CD4-positive, alpha-beta T cell treated with Interleukin-6 for 4 hours (primary cell): ENCODE measurements at regions not wholly inside any gene's neighbourhood (a gene's known extent, or its start where the extent isn't known, plus 50 kb on each side); places are given as distances from the start of the nearest gene placed in this dataset.

Experiments
- DNase-seq: peaks from one replicate; pipeline ENCODE4 v3.0.0-alpha.2; 2020; ENCODE audit warnings: mixed read lengths

DNA sequence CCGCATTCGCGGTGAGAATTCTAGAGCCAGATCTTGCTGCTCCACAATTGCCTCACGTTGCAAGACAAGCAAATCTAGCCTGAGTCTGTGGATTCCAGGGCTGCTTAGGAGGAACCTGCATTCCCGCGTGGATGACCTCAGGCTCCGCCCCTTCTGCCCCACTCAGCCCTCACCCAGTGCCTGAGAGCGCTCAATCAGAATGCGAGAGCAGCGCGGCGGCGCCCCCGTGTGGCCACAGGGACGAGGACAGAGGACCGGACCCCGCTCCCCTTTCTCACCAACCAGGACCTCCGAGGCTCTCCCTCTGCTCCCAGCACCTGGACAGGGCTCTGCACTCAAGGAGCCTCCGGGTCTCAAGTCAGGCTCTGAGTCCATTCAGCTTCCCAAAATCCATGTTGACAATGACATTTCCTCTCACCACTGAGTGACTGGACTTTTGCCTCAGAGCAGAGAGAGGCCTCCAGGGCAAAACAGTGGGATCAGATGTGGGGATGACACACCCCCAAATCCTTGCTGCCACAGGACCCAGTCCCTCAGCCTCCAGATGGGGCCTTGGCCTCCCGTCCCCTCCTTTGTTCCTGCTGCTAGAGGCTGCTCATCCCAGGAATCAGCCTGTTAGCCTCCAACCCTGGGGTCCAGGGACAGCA lies 52.0 kb downstream of the RPP21 start:
- peak; percentile 91 for DNase-seq

DNA sequence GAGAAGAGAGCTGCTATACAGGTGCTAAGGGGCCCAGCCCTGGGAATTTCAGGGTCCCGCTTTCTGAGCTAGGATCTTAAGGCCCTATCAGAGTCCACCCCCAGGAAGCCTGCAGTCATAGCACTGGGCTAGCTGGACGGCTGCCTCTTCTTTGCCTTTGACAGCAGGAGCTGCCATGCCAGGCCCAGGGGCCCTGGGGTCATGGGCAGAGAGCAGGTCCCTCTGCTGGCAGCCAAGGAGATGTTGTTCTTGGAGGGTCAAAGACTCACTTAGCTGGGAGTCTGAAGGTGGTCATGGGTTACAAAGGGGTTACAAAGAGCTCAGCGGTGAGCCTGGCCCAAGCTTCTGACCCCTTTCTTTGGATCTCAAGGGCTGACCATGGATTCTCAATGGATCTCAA lies 52.7 kb downstream of the RPP21 start:
- no peak for DNase-seq

DNA sequence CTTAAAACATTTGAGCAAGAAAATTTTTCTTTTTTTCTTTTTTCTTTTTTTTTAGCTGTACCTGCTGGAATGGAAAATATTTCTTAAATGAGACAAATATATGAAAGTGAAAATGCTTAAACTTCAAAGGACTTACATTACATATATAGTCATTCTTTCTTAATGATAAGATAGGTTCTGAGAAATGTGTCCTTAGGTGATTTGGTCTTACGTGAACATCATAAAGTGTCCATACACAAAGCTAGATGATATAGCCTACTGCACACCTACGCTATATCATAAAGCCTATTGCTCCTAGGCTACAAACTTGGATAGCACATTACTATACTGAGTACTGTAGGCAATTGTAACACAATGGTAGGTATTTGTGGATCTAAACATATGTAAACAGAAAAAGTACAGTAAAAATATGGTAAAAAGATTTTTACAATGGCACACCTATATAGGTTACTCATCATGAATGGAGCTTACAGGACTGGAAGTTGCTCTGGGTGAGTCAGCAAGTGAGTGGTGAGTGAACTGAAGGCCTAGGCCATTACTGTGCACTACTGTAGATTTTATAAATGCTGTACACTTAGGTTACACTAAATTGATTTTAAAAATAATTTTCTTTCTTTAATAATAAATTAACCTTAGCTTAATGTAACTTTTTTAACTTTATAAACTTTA lies 54.6 kb downstream of the RPP21 start:
- no peak for DNase-seq

DNA sequence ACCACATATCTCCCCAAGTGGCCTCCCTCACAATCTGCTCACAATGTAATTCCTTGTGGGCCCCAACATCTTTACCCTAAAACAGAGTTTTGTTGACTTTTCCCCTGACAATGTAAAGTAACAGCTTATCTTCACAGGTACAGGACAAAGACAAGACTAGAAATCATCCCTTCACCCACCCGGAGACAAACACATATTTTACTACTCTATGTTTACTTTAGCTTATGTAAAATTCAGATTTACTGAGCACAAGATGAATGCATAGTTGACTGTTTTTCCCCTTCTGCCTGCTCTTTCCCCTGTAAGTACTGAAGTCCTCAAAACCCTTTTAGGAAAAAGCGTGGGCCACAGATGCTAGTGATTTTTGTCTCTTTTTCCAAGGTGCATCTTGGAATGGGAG lies 61.0 kb downstream of the RPP21 start:
- no peak for DNase-seq

DNA sequence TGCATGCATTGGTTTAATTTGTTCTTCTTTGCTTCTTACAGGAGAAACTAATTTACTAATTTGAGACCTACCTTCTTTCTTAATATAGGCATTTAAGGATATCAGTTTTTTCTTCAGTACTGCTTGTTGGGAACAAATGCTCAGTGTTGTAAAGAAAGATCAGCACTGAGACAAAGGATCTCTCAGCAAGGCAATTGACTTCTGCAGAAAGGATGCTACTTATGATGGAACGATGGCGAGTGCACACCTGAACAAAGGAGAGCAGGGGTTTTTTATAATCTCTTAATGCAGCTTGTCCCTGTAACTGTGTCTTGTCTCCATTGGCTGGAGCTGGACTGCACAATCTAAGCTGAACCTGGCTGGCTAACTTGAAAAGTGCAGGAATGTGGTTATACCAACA lies 64.2 kb downstream of the RPP21 start:
- no peak for DNase-seq

DNA sequence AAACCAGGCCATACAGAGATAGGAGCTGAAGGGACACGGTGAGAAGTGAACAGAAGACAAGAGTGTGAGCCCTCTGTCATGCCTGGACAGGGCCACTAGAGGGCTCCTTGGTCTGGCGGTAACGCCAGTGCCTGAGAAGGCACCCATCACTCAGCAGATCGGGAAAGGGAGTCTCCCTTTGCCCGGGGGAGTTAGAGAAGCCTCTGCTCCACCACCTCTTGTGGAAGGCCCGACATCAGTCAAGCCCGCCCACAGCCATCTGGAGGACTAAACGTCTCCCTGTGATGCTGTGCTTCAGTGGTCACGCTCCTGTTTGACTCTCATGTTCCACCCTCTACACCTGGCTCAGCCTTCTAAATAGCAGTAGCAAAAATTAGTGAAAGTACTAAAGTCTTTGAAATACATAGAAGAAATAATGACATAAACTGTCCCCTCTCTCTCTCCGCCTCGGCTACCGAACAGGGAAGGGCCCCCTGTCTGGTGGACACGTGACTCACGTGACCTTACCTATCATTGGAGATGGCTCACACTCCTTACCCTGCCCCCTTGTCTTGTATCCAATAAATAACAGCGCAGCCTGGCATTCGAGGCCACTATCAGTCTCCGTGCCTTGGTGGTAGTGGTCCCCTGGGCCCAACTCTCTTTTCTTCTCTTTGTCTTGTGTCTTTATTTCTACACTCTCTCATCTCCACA lies 66.7 kb downstream of the RPP21 start:
- peak; percentile 71 for DNase-seq

DNA sequence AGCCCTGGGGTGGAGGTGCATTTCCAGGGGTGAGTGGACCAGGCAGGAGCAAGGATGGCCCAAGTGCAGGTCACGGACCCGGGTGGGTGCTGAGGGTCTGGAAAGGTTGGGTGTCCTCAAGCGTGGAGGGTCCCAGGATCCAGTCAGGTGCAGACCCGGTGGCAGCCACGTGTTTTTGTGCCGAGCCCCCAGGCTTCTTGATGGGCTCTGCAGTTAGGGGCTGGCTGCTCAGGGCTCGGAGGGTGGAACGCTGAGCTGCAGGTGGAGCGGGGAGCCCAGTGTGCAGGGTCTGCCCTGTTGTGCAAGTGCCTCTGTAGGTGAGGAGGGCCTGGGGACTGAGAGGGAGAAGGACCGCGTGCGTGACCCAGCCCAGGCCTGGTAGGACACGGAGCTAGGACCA lies 70.9 kb upstream of the HLA-E start:
- no peak for DNase-seq

DNA sequence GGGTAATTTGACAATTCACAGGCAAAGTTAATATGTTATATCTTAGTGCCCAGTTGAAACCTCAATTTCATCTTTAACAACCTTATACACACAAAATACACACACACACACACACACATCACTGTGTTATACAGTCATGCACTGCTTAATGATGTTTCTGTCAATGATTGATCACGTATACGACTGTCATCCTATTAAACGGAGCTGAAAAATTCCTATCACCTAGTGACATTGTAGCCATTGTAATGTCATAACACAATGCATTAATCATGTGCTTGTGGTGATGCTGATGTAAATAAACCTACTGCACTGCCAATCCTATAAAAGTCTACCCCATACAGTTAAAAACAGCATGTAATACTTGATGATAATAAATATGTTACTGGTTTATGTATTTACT lies 64.8 kb upstream of the HLA-E start:
- DNase-seq: no peak
